AG04449 (cell line): ENCODE measurements at regions not wholly inside any gene's neighbourhood (a gene's known extent, or its start where the extent isn't known, plus 50 kb on each side); places are given as distances from the start of the nearest gene placed in this dataset.

Experiments used
- CTCF ChIA-PET: fragments of 350-600 bp; formaldehyde crosslinking; extraction: SDS; loops from one replicate; lab custom pipeline; 2021; ENCODE audit warnings: antibody characterized with exemption; lab: Yijun Ruan, JAX
- POLR2A ChIA-PET: fragments of 400-600, 350-600 bp; formaldehyde crosslinking; extraction: SDS; loops from one replicate; lab custom pipeline; 2020; ENCODE audit warnings: antibody characterized with exemption, inconsistent platforms; lab: Yijun Ruan, JAX
- DNase-seq: peaks from one replicate; pipeline ENCODE4 v3.0.0-alpha.2; 2010; ENCODE audit warnings: low read depth, low spot score
- H3K4me3 ChIP-seq: 2 replicates; pipeline ENCODE4 v1.5.1; 2011; ENCODE audit warnings: low read depth, mild to moderate bottlenecking, control low read depth, low read length
- TF ChIP-seq, protein P1 (sequence below): IDR thresholded peaks from one replicate; pipeline ENCODE4 v1.5.1; 2011; ENCODE audit warnings: mild to moderate bottlenecking, moderate library complexity, low read length, control low read depth, inconsistent platforms; ENCODE audit not compliant: insufficient read depth; ENCODE audit errors: missing control alignments

DNA sequence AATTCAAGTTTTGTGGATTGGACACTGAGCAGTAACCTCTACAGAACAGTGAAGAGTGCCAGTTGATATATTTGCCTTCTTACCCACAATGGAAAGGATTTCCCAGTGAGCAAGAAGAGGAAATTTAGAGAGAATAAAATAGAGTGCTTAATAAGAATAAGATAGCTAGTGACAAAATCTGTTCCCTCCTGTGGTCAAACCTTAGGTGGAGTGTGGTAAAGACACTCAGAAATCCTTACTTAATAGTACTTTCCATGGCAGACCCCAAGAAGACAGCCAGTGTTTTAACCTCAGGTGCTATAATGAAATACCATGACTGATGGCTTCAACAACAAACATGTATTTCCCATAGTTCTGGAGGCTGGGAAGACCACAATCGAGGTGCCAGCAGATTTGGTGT is 108.4 kb upstream of the TNFAIP3 start:
- POLR2A ChIA-PET = no interaction called here
- no peak overlapping the region for H3K4me3 ChIP-seq
- TF ChIP-seq, protein P1, sequence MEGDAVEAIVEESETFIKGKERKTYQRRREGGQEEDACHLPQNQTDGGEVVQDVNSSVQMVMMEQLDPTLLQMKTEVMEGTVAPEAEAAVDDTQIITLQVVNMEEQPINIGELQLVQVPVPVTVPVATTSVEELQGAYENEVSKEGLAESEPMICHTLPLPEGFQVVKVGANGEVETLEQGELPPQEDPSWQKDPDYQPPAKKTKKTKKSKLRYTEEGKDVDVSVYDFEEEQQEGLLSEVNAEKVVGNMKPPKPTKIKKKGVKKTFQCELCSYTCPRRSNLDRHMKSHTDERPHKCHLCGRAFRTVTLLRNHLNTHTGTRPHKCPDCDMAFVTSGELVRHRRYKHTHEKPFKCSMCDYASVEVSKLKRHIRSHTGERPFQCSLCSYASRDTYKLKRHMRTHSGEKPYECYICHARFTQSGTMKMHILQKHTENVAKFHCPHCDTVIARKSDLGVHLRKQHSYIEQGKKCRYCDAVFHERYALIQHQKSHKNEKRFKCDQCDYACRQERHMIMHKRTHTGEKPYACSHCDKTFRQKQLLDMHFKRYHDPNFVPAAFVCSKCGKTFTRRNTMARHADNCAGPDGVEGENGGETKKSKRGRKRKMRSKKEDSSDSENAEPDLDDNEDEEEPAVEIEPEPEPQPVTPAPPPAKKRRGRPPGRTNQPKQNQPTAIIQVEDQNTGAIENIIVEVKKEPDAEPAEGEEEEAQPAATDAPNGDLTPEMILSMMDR = no peak
- CTCF ChIA-PET = interaction anchor here (1.0 to 1.3 kb wide), 3 partner anchors 9 to 41 kb away, joined by 3 to 4 read pairs (median 3); no protein-coding TSS in a partner anchor
- DNase-seq = no peak

DNA sequence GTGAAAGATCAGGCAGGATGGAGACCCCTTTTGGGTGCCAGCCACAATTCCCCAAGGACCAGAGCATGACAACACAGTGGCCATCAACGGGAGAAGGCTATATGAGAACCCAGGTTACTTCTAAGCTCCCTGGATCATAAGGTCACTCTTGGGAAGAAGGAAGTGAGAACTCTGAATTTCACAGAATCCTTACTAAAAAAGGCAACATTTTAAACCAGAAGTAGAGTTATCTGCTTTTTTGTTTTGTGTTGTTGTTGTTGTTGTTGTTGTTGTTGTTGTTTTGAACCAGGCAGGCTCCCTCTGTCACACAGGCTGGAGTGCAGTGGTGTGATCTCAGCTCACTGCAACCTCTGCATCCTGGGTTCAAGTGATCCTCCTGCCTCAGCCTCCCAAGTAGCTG is 107.4 kb upstream of the TNFAIP3 start:
- H3K4me3 ChIP-seq = no peak overlapping the region
- TF ChIP-seq, protein P1 = no peak
- CTCF ChIA-PET = interaction anchor here (1.0 to 1.3 kb wide), 3 partner anchors 9 to 40 kb away, joined by 3 read pairs; no protein-coding TSS in a partner anchor
- POLR2A ChIA-PET = no interaction called here
- no peak for DNase-seq

- CTCF ChIA-PET = interaction anchor here (1.1 to 1.5 kb wide), 2 partner anchors 12 to 29 kb away, joined by 3 to 4 read pairs; no protein-coding TSS in a partner anchor
- DNase-seq = no peak
- no peak overlapping the region for H3K4me3 ChIP-seq
- TF ChIP-seq, protein P1 = no peak
- POLR2A ChIA-PET = no interaction called here
These were observed 106.0 kb upstream of the TNFAIP3 start for GRCh38 chr6:137761072-137761471.

DNA sequence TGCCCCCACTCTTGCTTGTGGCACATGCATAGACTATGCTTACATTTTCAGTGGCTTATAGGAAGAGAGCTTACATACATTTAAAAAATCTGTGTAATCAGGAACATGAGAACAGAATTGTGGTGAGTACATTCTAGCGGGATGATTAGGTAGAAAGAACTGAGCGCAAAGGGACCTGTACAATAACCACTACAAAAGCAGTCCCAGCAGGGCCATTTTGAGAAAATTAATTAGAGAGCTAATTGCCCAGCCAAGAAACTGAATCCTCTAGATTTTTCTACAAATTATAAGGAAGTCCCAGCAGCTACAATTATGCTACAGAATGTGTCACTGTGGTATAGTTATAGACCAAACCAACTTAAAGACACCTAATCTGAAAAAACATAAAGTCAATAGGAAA is 105.6 kb upstream of the TNFAIP3 start:
- POLR2A ChIA-PET = no interaction called here
- TF ChIP-seq, protein P1 = no peak
- H3K4me3 ChIP-seq = no peak overlapping the region
- CTCF ChIA-PET = interaction anchor here (1.1 to 1.5 kb wide), 2 partner anchors 12 to 29 kb away, joined by 3 to 4 read pairs; no protein-coding TSS in a partner anchor
- no peak for DNase-seq

DNA sequence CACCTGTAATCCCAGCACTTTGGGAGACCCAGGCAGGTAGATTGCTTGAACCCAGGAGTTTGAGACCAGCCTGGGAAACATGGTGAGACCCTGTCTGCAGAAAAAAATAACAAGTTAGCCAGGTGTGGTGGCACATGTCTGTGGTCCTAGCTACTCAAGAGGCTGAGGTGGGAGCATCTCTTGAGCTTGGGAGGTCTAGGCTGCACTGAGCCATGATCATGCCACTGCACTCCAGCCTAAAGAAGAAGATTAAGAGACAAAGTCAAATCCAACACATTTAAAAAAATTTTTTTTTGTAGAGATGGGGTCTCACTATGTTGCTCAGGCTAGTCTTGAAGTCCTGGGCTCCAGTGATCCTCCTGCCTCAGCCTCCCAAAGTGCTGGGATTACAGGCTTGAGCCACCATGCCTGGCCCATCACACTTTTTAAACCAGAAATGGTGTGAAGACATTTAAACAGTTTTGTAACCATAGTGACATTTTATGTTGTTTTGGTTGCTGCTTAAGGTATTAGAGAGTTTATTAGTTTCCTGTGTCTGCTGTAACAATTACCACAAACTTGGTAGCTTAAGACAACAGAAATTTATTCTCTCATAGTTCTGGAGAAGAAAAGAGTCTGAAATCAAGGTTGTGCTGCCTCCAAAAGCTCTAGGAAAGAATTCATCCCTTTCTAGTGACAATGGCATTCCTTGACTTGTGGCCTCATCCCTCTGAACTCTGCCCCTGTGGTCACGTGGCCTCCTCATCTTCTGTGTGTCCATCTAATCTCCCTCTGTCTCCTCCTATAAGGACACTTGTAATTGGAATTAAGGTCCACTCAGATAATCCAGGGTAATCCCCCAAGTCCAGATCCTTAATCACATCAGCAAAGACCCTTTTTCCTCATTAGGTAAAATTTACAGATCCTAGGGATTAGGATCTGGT is 104.6 kb upstream of the TNFAIP3 start:
- H3K4me3 ChIP-seq = no peak overlapping the region
- TF ChIP-seq, protein P1 = no peak
- ChIA-PET CTCF (no interaction called here), POLR2A (no interaction called here)
- no peak for DNase-seq

GRCh38 chr6:137763436-137763835 is 103.6 kb upstream of the TNFAIP3 start:
- ChIA-PET POLR2A (interaction anchor here (1.5 kb wide), 1 partner anchor 64 kb away, joined by 4 read pairs; no protein-coding TSS in a partner anchor), CTCF (no interaction called here)
- TF ChIP-seq, protein P1 = no peak
- DNase-seq = no peak
- no peak overlapping the region for H3K4me3 ChIP-seq
